ACHN (cell line): ENCODE measurements at regions not wholly inside any gene's neighbourhood (a gene's known extent, or its start where the extent isn't known, plus 50 kb on each side); places are given as distances from the start of the nearest gene placed in this dataset.
A peak's percentile ranks its signal among the peaks of the same experiment; 100 is the strongest.

Source experiments
- DNase-seq: peaks from one replicate; pipeline ENCODE4 v3.0.0-alpha.2; 2015
- in situ Hi-C: cut with HindIII; loops from 2 replicates; pipeline ENCODE4 v1.10.0; 2017; ENCODE audit warnings: low sequenced_read_pairs, low pct_ligation_motif_present, low pct_unique_long_range_greater_than_20kb

GRCh38 chr9:20032413-20033006, 243.7 kb upstream of the SLC24A2 start:
- DNase-seq, result no peak
- in situ Hi-C loops, result no loop called here

GRCh38 chr9:20031836-20032235, 243.0 kb upstream of the SLC24A2 start:
- no peak for DNase-seq
- in situ Hi-C loops, result no loop called here

- in situ Hi-C loops, result no loop called here
- no peak for DNase-seq
These were observed 241.8 kb upstream of the SLC24A2 start for GRCh38 chr9:20030671-20031070.

- DNase-seq, result no peak
- in situ Hi-C loops, result no loop called here
These were observed 241.4 kb upstream of the SLC24A2 start for GRCh38 chr9:20030221-20030620.

GRCh38 chr9:20028849-20029231, 240.0 kb upstream of the SLC24A2 start:
- in situ Hi-C loops, result no loop called here
- DNase-seq, result no peak

GRCh38 chr9:20028192-20028848, 239.5 kb upstream of the SLC24A2 start:
- in situ Hi-C loops, result no loop called here

GRCh38 chr9:20023961-20024571, 235.2 kb upstream of the SLC24A2 start:
- DNase-seq, result no peak
- in situ Hi-C loops, result no loop called here

More at GRCh38 chr9:20028192-20028848, 239.5 kb upstream of the SLC24A2 start:
- no peak for DNase-seq

- no peak for DNase-seq
- in situ Hi-C loops, result no loop called here
These were observed 234.5 kb upstream of the SLC24A2 start for GRCh38 chr9:20023210-20023905.

GRCh38 chr9:20022410-20022809, 233.6 kb upstream of the SLC24A2 start:
- peak; percentile 14 for DNase-seq
- in situ Hi-C loops, result no loop called here

- DNase-seq, result no peak
- in situ Hi-C loops, result no loop called here
These were observed 227.8 kb upstream of the SLC24A2 start for GRCh38 chr9:20016611-20017010.

- DNase-seq, result no peak
- in situ Hi-C loops, result no loop called here
These were observed 226.6 kb upstream of the SLC24A2 start for GRCh38 chr9:20015427-20015931.

- no peak for DNase-seq
- in situ Hi-C loops, result no loop called here
These were observed 225.3 kb upstream of the SLC24A2 start for GRCh38 chr9:20014168-20014567.

- in situ Hi-C loops, result no loop called here
These were observed 223.4 kb upstream of the SLC24A2 start for GRCh38 chr9:20012232-20012631.

GRCh38 chr9:20009606-20010005, 220.8 kb upstream of the SLC24A2 start:
- in situ Hi-C loops, result no loop called here
- DNase-seq, result no peak

More at GRCh38 chr9:20012232-20012631, 223.4 kb upstream of the SLC24A2 start:
- no peak for DNase-seq

- in situ Hi-C loops, result no loop called here
- no peak for DNase-seq
These were observed 213.2 kb upstream of the SLC24A2 start for GRCh38 chr9:20002011-20002410.

GRCh38 chr9:20001058-20001457, 212.2 kb upstream of the SLC24A2 start:
- in situ Hi-C loops, result no loop called here
- DNase-seq, result no peak

GRCh38 chr9:19999491-20000057, 210.7 kb upstream of the SLC24A2 start:
- DNase-seq, result peak; percentile 86
- in situ Hi-C loops, result no loop called here

- peak; percentile 36 for DNase-seq
- in situ Hi-C loops, result no loop called here
These were observed 210.1 kb upstream of the SLC24A2 start for GRCh38 chr9:19998823-19999455.
